NCI-H1694 (cell line): ENCODE measurements at regions not wholly inside any gene's neighbourhood (a gene's known extent, or its start where the extent isn't known, plus 50 kb on each side); places are given as distances from the start of the nearest gene placed in this dataset.

Source experiments
- DNase-seq: peaks from one replicate; lab custom pipeline; 2025; lab: John Stamatoyannopoulos, UW

GRCh38 chr13:105519771-105520170 lies 1015.7 kb downstream of the EFNB2 start:
- no peak for DNase-seq

DNA sequence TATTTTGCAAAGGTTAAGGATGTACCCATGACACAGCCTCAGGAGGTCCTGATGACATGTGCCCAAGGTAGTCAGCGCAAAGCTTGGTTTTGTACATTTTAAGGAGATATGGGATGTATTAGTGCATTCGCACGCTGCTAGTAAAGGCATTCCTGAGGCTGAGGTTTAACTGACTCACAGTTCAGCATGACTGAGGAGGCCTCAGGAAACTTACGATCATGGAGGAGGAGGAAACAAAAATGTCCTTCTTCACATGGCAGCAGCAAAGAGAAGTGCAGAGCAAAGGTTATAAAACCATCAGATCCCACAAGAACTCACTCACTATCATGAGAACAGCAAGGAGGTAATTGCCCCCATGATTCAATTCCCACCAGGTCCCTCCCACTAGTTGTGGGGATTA lies 1017.4 kb downstream of the EFNB2 start:
- DNase-seq: no peak

GRCh38 chr13:105514401-105514800 lies 1021.1 kb downstream of the EFNB2 start:
- no peak for DNase-seq

GRCh38 chr13:105513448-105513847 lies 1022.0 kb downstream of the EFNB2 start:
- no peak for DNase-seq

DNA sequence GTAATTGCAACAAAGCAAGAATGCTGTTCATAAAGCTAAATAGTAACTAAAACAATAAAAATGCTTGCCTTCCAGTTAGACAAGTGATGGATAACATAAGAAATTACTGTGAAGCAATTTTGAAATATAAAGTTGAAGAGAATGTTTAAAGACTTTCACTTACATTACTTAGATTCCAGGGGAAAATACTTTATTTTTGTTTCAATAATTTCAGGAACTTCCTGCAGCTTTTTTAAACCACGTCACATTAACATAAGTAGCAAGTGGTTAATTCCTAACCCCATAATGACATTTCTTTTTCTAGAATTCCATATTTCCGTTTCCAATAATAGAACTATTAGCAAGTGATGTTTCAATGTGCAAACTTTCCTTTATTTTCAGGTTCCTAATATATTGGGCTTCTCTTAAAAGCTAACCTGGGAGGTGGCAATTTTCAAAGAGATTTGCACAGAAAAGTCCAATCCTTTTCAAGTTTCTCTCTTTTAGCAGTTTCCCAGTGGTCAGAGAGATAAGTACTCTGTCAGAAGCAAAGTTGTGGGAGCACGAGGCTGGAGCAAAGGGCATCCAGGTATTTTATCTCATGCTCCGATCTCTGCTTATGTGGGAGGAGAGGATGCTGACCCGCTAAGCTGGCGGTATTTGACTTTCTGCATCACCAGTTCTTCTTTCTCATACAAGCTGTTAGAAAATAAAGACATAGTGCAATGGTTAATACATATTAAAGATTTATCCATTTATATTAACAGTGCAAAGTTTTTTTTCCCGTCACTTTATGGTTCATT lies 1025.3 kb downstream of the EFNB2 start:
- no peak for DNase-seq

GRCh38 chr13:105506463-105506862 lies 1029.0 kb downstream of the EFNB2 start:
- DNase-seq: no peak

- no peak for DNase-seq
These were observed 1033.3 kb downstream of the EFNB2 start for GRCh38 chr13:105502193-105502592.

- no peak for DNase-seq
These were observed 1037.9 kb downstream of the EFNB2 start for GRCh38 chr13:105497597-105497996.

DNA sequence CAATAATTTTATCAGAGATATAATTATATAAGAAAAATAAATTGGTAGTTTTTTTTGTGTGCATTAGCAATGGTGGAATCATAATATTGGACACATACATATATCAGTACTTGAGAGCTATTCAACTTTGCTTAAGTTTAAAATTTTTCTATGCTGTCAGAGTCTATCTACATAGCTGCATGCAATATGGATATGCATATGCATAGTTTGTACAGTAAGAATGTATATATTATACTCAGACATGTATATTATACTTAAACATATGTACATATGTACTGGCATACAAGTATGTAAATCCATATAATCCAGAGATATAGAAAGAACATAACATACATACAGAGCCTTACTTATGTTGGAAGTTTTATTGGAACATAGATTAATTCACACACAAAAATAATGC lies 1043.2 kb downstream of the EFNB2 start:
- no peak for DNase-seq

- no peak for DNase-seq
These were observed 1044.1 kb downstream of the EFNB2 start for GRCh38 chr13:105491345-105491744.

GRCh38 chr13:105485081-105485480 lies 1050.4 kb downstream of the EFNB2 start:
- no peak for DNase-seq

DNA sequence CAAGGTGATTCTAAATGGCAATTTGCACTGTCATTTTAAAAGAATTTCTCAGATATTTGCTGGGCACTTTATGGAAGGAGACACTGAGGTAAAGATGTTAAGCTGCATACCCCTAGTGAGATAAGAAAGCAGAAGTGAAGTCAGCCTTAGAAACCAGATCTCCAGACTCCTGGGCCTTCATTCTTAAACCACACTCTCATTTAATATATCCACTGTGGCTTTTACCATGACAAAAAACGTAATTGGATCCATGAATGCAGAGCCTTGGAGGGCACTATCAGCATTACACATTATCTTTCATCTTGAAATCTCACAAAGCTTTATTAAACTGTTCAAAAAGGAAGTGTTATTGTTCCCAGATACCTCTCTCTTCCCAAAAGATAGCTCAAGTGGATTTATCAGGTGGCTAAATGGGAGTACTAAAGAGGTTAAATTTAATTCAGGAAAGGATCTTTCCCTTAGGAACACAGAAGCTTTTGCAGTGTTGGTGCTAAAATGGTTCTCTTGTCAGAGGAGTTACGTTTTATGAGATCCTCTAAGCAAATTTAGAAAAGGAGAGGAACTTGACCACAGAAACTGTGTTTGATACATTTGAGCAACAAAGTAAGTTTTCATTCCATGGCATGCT lies 1060.4 kb downstream of the EFNB2 start:
- no peak for DNase-seq

GRCh38 chr13:105471673-105472072 lies 1063.8 kb downstream of the EFNB2 start:
- no peak for DNase-seq

GRCh38 chr13:105466376-105466775 lies 1069.1 kb downstream of the EFNB2 start:
- DNase-seq: no peak

DNA sequence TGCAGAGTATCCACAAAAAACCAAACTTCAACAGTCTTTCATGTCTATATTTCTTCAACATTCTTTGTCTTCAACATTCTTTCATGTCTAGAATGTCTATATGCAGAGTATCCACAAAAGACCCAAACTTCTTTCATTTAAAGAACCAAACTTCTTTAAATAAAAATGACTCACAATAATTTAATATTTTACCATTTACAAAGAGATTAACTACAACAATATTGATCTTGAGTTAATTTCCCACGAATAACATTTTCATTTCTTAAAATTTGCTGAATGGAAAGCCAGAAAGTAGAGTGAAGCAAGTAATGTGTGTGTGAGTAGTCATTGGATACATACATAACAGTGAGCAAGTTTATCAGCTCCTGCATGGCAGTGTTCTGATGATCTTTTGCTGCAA lies 1069.7 kb downstream of the EFNB2 start, which contains the start of gene DAOA:
Gene DAOA, plus strand, starts transcription at position 301 of the 400 bp plus-strand sequence.
- no peak for DNase-seq

GRCh38 chr13:105465251-105465650 lies 1070.2 kb downstream of the EFNB2 start:
- DNase-seq: no peak

GRCh38 chr13:105464249-105464648 lies 1071.2 kb downstream of the EFNB2 start:
- no peak for DNase-seq

DNA sequence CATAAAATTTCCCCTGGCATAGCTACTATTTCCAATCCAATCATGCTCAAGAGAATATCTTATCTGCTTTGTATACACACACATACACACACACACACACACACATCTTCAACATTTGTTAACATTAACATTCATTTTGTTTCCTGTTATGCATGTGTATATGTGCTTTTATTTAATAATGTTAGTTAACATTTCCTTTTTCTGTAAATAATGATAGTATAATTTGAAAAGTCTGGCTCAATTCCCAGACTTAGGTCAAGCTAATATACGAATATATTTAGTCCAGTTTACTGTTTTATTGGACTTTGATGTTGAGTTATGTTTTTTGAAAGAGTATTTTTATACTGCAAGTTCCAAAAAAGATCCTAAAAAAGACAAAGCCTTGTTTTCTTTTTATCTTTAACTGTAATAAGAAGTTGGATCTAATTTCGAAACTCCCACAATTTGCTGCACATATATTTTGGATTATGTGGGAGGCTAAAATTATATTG lies 1072.4 kb downstream of the EFNB2 start:
- DNase-seq: no peak

DNA sequence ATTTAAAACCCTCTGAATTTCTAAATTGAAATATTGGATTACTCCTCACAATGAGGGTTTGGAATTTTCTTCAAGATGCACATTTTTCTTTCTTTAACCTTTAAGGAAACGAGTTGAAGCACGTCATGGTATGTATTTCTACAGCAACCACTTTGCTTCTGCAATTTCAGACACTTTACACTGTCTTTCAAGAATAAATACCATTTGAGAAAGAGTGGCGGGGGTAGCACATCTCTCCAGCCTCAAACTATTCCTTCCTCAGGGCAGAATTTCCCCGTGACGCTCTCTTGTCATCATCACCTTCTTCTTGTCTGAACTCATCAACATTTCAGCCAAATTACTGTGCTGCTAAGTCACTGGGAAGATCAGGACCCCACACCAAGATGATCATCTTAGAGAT lies 1073.4 kb downstream of the EFNB2 start:
- DNase-seq: no peak

DNA sequence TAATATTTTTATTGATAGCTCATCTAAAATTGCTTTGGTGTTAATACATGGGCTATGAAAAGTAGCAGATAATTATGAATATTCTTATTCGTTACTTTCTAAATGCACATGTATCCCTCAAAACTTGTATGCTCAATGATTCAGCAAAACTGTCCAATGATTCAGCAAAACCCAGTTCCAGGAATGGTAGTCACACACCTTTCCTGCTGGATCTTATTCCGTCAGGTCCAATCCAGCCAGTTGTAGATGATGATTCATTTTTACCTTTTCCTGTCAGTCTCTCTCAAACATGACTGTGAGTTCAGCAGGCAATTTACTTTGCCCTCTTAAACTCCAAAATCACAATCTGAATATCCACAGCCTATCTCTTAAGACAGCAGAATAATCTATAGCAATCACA lies 1082.6 kb downstream of the EFNB2 start:
- no peak for DNase-seq

GRCh38 chr13:105450784-105451183 lies 1084.7 kb downstream of the EFNB2 start:
- no peak for DNase-seq

- no peak for DNase-seq
These were observed 1086.7 kb downstream of the EFNB2 start for GRCh38 chr13:105448811-105449210.

DNA sequence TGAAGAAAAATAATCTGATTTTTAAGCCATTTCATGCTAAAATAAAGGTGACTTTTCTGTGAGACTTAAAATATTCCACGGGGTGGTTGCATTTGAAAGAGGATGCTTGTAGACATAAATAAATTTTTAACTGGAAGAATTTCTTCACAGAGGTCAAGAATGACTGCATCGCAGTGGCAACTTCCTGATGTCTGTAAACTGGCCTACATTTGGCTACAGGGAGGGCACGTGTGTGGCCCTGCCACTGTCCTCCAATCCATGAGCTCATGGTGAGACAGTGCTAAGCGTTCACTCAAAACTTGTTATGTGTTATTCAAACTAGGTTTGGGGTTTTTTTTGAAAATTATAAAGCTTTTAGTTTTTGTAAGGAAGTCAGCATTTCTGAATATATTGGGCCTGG lies 1089.3 kb downstream of the EFNB2 start:
- no peak for DNase-seq

GRCh38 chr13:105445796-105446195 lies 1089.7 kb downstream of the EFNB2 start:
- DNase-seq: no peak
